Right atrium auricular region (tissue), 2 donors: ENCODE measurements at regions not wholly inside any gene's neighbourhood (a gene's known extent, or its start where the extent isn't known, plus 50 kb on each side); places are given as distances from the start of the nearest gene placed in this dataset.

Source experiments
- DNase-seq: peaks from one replicate; pipeline ENCODE4 v3.0.0-alpha.2; 2019; ENCODE audit warnings: low spot score
- H3K27ac ChIP-seq, 2 donors: fragments of 200-600 bp; sonication (generic); 1 replicate in 1 of 2; 2 replicates in 1 of 2; pipeline ENCODE4 v1.5.1; 2016 to 2019
- H3K27me3 ChIP-seq, 2 donors: fragments of 200-600 bp; sonication (generic); one replicate each; pipeline versions ENCODE4 v1.5.1 to v1.6.0; 2017 to 2019
- H3K36me3 ChIP-seq: fragments of 200-600 bp; sonication (generic); one replicate; pipeline ENCODE4 v1.5.1; 2016
- H3K4me1 ChIP-seq, 2 donors: fragments of 200-600 bp; sonication (generic); one replicate each; pipeline versions ENCODE4 v1.5.1 to v1.6.0; 2017 to 2019
- H3K4me3 ChIP-seq, 2 donors: fragments of 200-600 bp; sonication (generic); 1 replicate in 1 of 2; 2 replicates in 1 of 2; pipeline ENCODE4 v1.5.1; 2017 to 2019; ENCODE audit warnings: mild to moderate bottlenecking in 1 of 2, moderate library complexity in 1 of 2
- H3K9me3 ChIP-seq, 2 donors: fragments of 200-600 bp; sonication (generic); one replicate each; pipeline ENCODE4 v1.5.1; 2019
- CTCF ChIP-seq, 2 donors: fragments of 200-600 bp; sonication (generic); IDR thresholded peaks; one replicate each; pipeline ENCODE4 v1.5.1; 2019; ENCODE audit warnings: antibody characterized with exemption in 2 of 2

GRCh38 chr10:78952030-78952429, 116.7 kb upstream of the ZMIZ1 start:
- Histone ChIP-seq H3K9me3 (no peaks in the 10 kb centered on the region), H3K4me1 (peaks cover 0 to 14% of the 10 kb centered on the region in 2 donors), H3K36me3 (no peaks in the 10 kb centered on the region), H3K27me3 (no peaks in the 10 kb centered on the region), H3K4me3 (no peak overlapping the region), H3K27ac (peak overlapping the region in 1 of 2 donors; percentile 16)
- no peak for TF ChIP-seq CTCF (IDR thresholded peaks at IDR 0.05)
- DNase-seq, result no peak

GRCh38 chr10:78952686-78953085, 116.1 kb upstream of the ZMIZ1 start:
- peak; percentile 84 for DNase-seq
- H3K27ac ChIP-seq, result peak overlapping the region; percentile 2 to 36
- H3K36me3 ChIP-seq, result no peaks in the 10 kb centered on the region

GRCh38 chr10:78953113-78953798, 115.5 kb upstream of the ZMIZ1 start:
- no peak for DNase-seq
- TF ChIP-seq CTCF (IDR thresholded peaks at IDR 0.05), result no peak
- no peaks in the 10 kb centered on the region for H3K36me3 ChIP-seq
- H3K27me3 ChIP-seq, result no peaks in the 10 kb centered on the region
- H3K4me1 ChIP-seq, result peaks cover 0 to 14% of the 10 kb centered on the region in 2 donors
- H3K4me3 ChIP-seq, result no peak overlapping the region
- H3K9me3 ChIP-seq, result no peaks in the 10 kb centered on the region
- H3K27ac ChIP-seq, result peak overlapping the region; percentile 2 to 36

More at GRCh38 chr10:78952686-78953085, 116.1 kb upstream of the ZMIZ1 start:
- TF ChIP-seq CTCF (IDR thresholded peaks at IDR 0.05), result no peak
- Histone ChIP-seq H3K4me3 (no peak overlapping the region), H3K27me3 (no peaks in the 10 kb centered on the region), H3K4me1 (peaks cover 0 to 14% of the 10 kb centered on the region in 2 donors), H3K9me3 (no peaks in the 10 kb centered on the region)

- no peak overlapping the region for H3K27ac ChIP-seq
These were observed 114.9 kb upstream of the ZMIZ1 start for GRCh38 chr10:78953799-78954297.

GRCh38 chr10:78954689-78955088, 114.1 kb upstream of the ZMIZ1 start:
- peaks cover 0 to 17% of the 10 kb centered on the region in 2 donors for H3K4me1 ChIP-seq
- H3K4me3 ChIP-seq, result no peak overlapping the region
- H3K27me3 ChIP-seq, result no peaks in the 10 kb centered on the region
- no peak for TF ChIP-seq CTCF (IDR thresholded peaks at IDR 0.05)
- H3K36me3 ChIP-seq, result no peaks in the 10 kb centered on the region
- no peak overlapping the region for H3K27ac ChIP-seq
- no peaks in the 10 kb centered on the region for H3K9me3 ChIP-seq
- no peak for DNase-seq

More at GRCh38 chr10:78953799-78954297, 114.9 kb upstream of the ZMIZ1 start:
- Histone ChIP-seq H3K27me3 (no peaks in the 10 kb centered on the region), H3K36me3 (no peaks in the 10 kb centered on the region), H3K4me1 (peaks cover 0 to 14% of the 10 kb centered on the region in 2 donors), H3K4me3 (no peak overlapping the region), H3K9me3 (no peaks in the 10 kb centered on the region)
- no peak for TF ChIP-seq CTCF (IDR thresholded peaks at IDR 0.05)
- no peak for DNase-seq
